PC-3 (cell line): ENCODE measurements at regions not wholly inside any gene's neighbourhood (a gene's known extent, or its start where the extent isn't known, plus 50 kb on each side); places are given as distances from the start of the nearest gene placed in this dataset.

ENCODE experiments used
- ATAC-seq: fragments of 200-7000 bp; cut with Tn5 transposase; 2 replicates; pipeline ENCODE4 v1.9.1; 2020; ENCODE audit warnings: mild to moderate bottlenecking, moderate library complexity
- BruUV-seq: library from RNA; stranded (reverse); fragments of 400-500 nt; replicated peaks from 2 replicates; lab custom pipeline; 2021; lab: Mats Ljungman, UMichigan
- CTCF ChIA-PET: fragments of 300-600 bp; sonication (Branson Sonifier 250); formaldehyde crosslinking; loops from one replicate; lab custom pipeline; 2022; ENCODE audit warnings: antibody characterized with exemption; lab: Charles Lee
- POLR2A ChIA-PET: fragments of 300-600 bp; sonication (Branson Sonifier 250); formaldehyde crosslinking; loops from one replicate; lab custom pipeline; 2022; ENCODE audit warnings: antibody characterized with exemption; ENCODE audit not compliant: unreplicated experiment; lab: Charles Lee
- DNase-seq: peaks from one replicate; pipeline ENCODE4 v3.0.0-alpha.2; 2015
- H2AFZ ChIP-seq: fragments of 300-600 bp; sonication (generic); 2 replicates; pipeline ENCODE4 v1.6.0; 2016; ENCODE audit warnings: antibody characterized with exemption, low read length
- H3F3A ChIP-seq: fragments of 300-600 bp; sonication (generic); one replicate; pipeline ENCODE4 v1.6.0; 2017; ENCODE audit warnings: antibody characterized with exemption, low read length, control low read depth, mild to moderate bottlenecking; ENCODE audit not compliant: unreplicated experiment
- H3K27ac ChIP-seq: fragments of 300-600 bp; sonication (generic); 2 replicates; pipeline ENCODE4 v1.5.1; 2016; ENCODE audit warnings: mild to moderate bottlenecking, low read length
- H3K27me3 ChIP-seq: fragments of 300-600 bp; sonication (generic); 2 replicates; pipeline ENCODE4 v1.6.1; 2016; ENCODE audit warnings: low read length, mixed read lengths
- H3K36me3 ChIP-seq: fragments of 300-600 bp; sonication (generic); 2 replicates; pipeline ENCODE4 v1.6.1; 2016; ENCODE audit warnings: low read depth, mixed run types, low read length, mixed read lengths
- H3K4me1 ChIP-seq: fragments of 300-600 bp; sonication (generic); 2 replicates; pipeline ENCODE4 v1.5.1; 2016; ENCODE audit warnings: low read length; ENCODE audit not compliant: insufficient read depth
- H3K4me2 ChIP-seq: fragments of 300-600 bp; sonication (generic); 2 replicates; pipeline ENCODE4 v1.6.0; 2016; ENCODE audit warnings: low read length
- H3K4me3 ChIP-seq: fragments of 300-600 bp; sonication (generic); 2 replicates; pipeline ENCODE4 v1.5.1; 2016; ENCODE audit warnings: mild to moderate bottlenecking, low read length, mixed read lengths
- H3K79me2 ChIP-seq: fragments of 300-600 bp; sonication (generic); 2 replicates; pipeline ENCODE4 v1.6.1; 2017; ENCODE audit warnings: low read length, mixed read lengths
- H3K9ac ChIP-seq: fragments of 300-600 bp; sonication (generic); 2 replicates; pipeline ENCODE4 v1.6.0; 2016; ENCODE audit warnings: mild to moderate bottlenecking, low read length
- H3K9me2 ChIP-seq: fragments of 300-600 bp; sonication (generic); replicated peaks from 2 replicates; pipeline ENCODE4 v1.6.1; 2016; ENCODE audit warnings: mixed run types, low read length, mixed read lengths
- H3K9me3 ChIP-seq: fragments of 300-600 bp; sonication (generic); 2 replicates; pipeline ENCODE4 v1.6.1; 2016; ENCODE audit warnings: low read length, mixed read lengths
- H4K20me1 ChIP-seq: fragments of 300-600 bp; sonication (generic); 2 replicates; pipeline ENCODE4 v1.6.1; 2016; ENCODE audit warnings: low read length, mixed read lengths
- CTCF ChIP-seq: fragments of 300-600 bp; sonication (generic); conservative IDR thresholded peaks from 2 replicates; pipeline ENCODE4 v1.5.1; 2017; ENCODE audit warnings: antibody characterized with exemption, low read depth, mild to moderate bottlenecking, low read length
- EZH2 ChIP-seq: fragments of 300-600 bp; sonication (generic); IDR thresholded peaks from one replicate; pipeline ENCODE4 v1.6.1; 2017; ENCODE audit warnings: antibody characterized with exemption, mild to moderate bottlenecking, low read length; ENCODE audit not compliant: unreplicated experiment
- EZH2phosphoT487 ChIP-seq: fragments of 300-600 bp; sonication (generic); IDR thresholded peaks from 2 replicates; pipeline ENCODE4 v1.6.1; 2018; ENCODE audit warnings: mild to moderate bottlenecking, antibody characterized with exemption, low read length, borderline replicate concordance
- intact Hi-C: fragments of 100-400 bp; cut with micrococcal nuclease; formaldehyde crosslinking; loops from 2 replicates; pipeline ENCODE4 v1.9.0; 2023

- H3K27me3 ChIP-seq = no peaks in the 10 kb centered on the region
- no peak overlapping the region for H2AFZ ChIP-seq
- no peaks in the 10 kb centered on the region for H3K79me2 ChIP-seq
- no peak for ATAC-seq
- H3K36me3 ChIP-seq = no peaks in the 10 kb centered on the region
- no peaks in the 10 kb centered on the region for H3K9me3 ChIP-seq
- CTCF ChIA-PET = no interaction called here
- no TSS peak for BruUV-seq
- no peak for TF ChIP-seq EZH2phosphoT487
- no peak for TF ChIP-seq CTCF
- TF ChIP-seq EZH2 = no peak
- POLR2A ChIA-PET = no interaction called here
- H3F3A ChIP-seq = no peaks in the 10 kb centered on the region
- no peak overlapping the region for H3K4me3 ChIP-seq
- H3K9ac ChIP-seq = no peak overlapping the region
- no peak for DNase-seq
- intact Hi-C loops = no loop called here
- H3K27ac ChIP-seq = no peak overlapping the region
- no peak overlapping the region for H3K4me2 ChIP-seq
- no peaks in the 10 kb centered on the region for H3K9me2 ChIP-seq
- no peaks in the 10 kb centered on the region for H4K20me1 ChIP-seq
- H3K4me1 ChIP-seq = peaks cover 11% of the 10 kb centered on the region
Observed at GRCh38 chr1:193340331-193340730, 153.9 kb upstream of the B3GALT2 start.

GRCh38 chr1:193339401-193339800 is 153.0 kb upstream of the B3GALT2 start:
- intact Hi-C loops = loop anchor here (5.0 kb wide), 3 partner anchors 68 to 197 kb away; no protein-coding TSS in a partner anchor
- H3K4me3 ChIP-seq = no peak overlapping the region
- CTCF ChIA-PET = no interaction called here
- H3K4me1 ChIP-seq = peaks cover 11% of the 10 kb centered on the region
- TF ChIP-seq CTCF = no peak
- TF ChIP-seq EZH2phosphoT487 = no peak
- TF ChIP-seq EZH2 = no peak
- no peak overlapping the region for H3K4me2 ChIP-seq
- DNase-seq (no peak), ATAC-seq (no peak)
- H3F3A ChIP-seq = no peaks in the 10 kb centered on the region
- H2AFZ ChIP-seq = no peak overlapping the region
- H3K9ac ChIP-seq = no peak overlapping the region
- no peaks in the 10 kb centered on the region for H3K9me2 ChIP-seq
- no peaks in the 10 kb centered on the region for H4K20me1 ChIP-seq
- POLR2A ChIA-PET = no interaction called here
- no peaks in the 10 kb centered on the region for H3K9me3 ChIP-seq
- H3K27ac ChIP-seq = no peak overlapping the region
- no peaks in the 10 kb centered on the region for H3K79me2 ChIP-seq
- H3K36me3 ChIP-seq = no peaks in the 10 kb centered on the region
- no TSS peak for BruUV-seq
- H3K27me3 ChIP-seq = no peaks in the 10 kb centered on the region

- Histone ChIP-seq H3K27me3 (no peaks in the 10 kb centered on the region), H3K79me2 (no peaks in the 10 kb centered on the region), H3K4me2 (peak overlapping the region; percentile 23), H3K27ac (peak overlapping the region; percentile 46), H3K4me1 (peaks cover 11% of the 10 kb centered on the region), H3K9me2 (no peaks in the 10 kb centered on the region), H4K20me1 (no peaks in the 10 kb centered on the region), H2AFZ (peak overlapping the region; percentile 31; the same call in 1 of the 2 replicates), H3K4me3 (no peak overlapping the region), H3F3A (no peaks in the 10 kb centered on the region), H3K9ac (no peak overlapping the region), H3K9me3 (no peaks in the 10 kb centered on the region; the same call in 1 of the 2 replicates), H3K36me3 (no peaks in the 10 kb centered on the region)
- intact Hi-C loops = loop anchor here (1.0 to 5.0 kb wide), 4 partner anchors 69 to 196 kb away; no protein-coding TSS in a partner anchor
- TF ChIP-seq CTCF = peak; percentile 52; the same call in 1 of the 2 replicates
- no peak for TF ChIP-seq EZH2
- TF ChIP-seq EZH2phosphoT487 = no peak
- peak; percentile 90 for ATAC-seq
- DNase-seq = peak; percentile 65
- CTCF ChIA-PET = interaction anchor here (0.5 to 1.5 kb wide), 2 partner anchors 148 to 233 kb away, joined by 5 to 8 read pairs; partner anchors contain the start of gene GLRX2
- no TSS peak for BruUV-seq
- POLR2A ChIA-PET = interaction anchor here (0.6 kb wide), 1 partner anchor 233 kb away, joined by 3 read pairs; no protein-coding TSS in a partner anchor
Observed at GRCh38 chr1:193338194-193338593, 151.8 kb upstream of the B3GALT2 start.
